ENCODE measurements at regions not wholly inside any gene's neighbourhood (a gene's known extent, or its start where the extent isn't known, plus 50 kb on each side); places are given as distances from the start of the nearest gene placed in this dataset.

GRCh38 chr1:59103457-59103856 is 193.4 kb upstream of the FGGY start:
- Histone ChIP-seq H3K4me3 (ENCODE audit: extremely low read depth in 1 of 4, insufficient read depth in 2 of 4, low read depth in 3 of 4, low read length in 4 of 4) (no peak overlapping the region), H3K56ac (replicated peaks; ENCODE audit: insufficient read length, low read depth, low read length) (no peak overlapping the region), H4K5ac (ENCODE audit: insufficient read length, low read depth, low read length) (no peak overlapping the region), H4K91ac (replicated peaks; ENCODE audit: insufficient read length, low read length) (no peak overlapping the region), H3K14ac (ENCODE audit: insufficient read length) (no peak overlapping the region), H4K8ac (ENCODE audit: extremely low read depth, insufficient read depth, low read length) (no peak overlapping the region), H3K9me3 (ENCODE audit: insufficient read depth in 2 of 2, low read depth in 1 of 2, low read length in 1 of 2) (peaks cover 0 to 10% of the 10 kb centered on the region in 2 experiments; a peak in 1 of 4 replicates), H3K23me2 (ENCODE audit: low read depth, low read length) (no peaks in the 10 kb centered on the region), H2AK5ac (ENCODE audit: low read depth, low read length) (no peak overlapping the region), H4K20me1 (replicated peaks in 1 of 2; ENCODE audit: control insufficient read depth in 1 of 2, insufficient read depth in 2 of 2, low read length in 2 of 2) (no peaks in the 10 kb centered on the region), H2BK12ac (ENCODE audit: low read depth, low read length) (no peak overlapping the region), H3K27ac (ENCODE audit: low read depth, low read length) (no peak overlapping the region), H3K9ac (replicated peaks in 1 of 4; ENCODE audit: extremely low read depth in 1 of 4, low read depth in 3 of 4, low read length in 3 of 4) (no peak overlapping the region), H3K18ac (ENCODE audit: extremely low read depth, low read length) (no peak overlapping the region), H3K27me3 (replicated peaks in 1 of 4; ENCODE audit: control insufficient read depth in 3 of 4, extremely low read depth in 1 of 4, insufficient read depth in 3 of 4, low read length in 3 of 4) (no peaks in the 10 kb centered on the region), H2BK120ac (replicated peaks; ENCODE audit: low read depth, low read length) (no peak overlapping the region), H2BK5ac (ENCODE audit: low read depth, low read length) (no peak overlapping the region), H3K79me1 (ENCODE audit: low read depth, low read length) (no peaks in the 10 kb centered on the region), H3K4me2 (ENCODE audit: insufficient read depth in 1 of 2, low read depth in 2 of 2, low read length in 2 of 2) (no peak overlapping the region), H3K4ac (replicated peaks; ENCODE audit: insufficient read length, low read depth, low read length) (no peak overlapping the region), H2AFZ (ENCODE audit: low read length) (no peak overlapping the region), H3K36me3 (ENCODE audit: control insufficient read depth in 2 of 4, insufficient read depth in 4 of 4, low read length in 3 of 4) (no peaks in the 10 kb centered on the region), H3K23ac (ENCODE audit: insufficient read length) (no peak overlapping the region), H2BK15ac (ENCODE audit: low read length) (no peak overlapping the region), H2BK20ac (ENCODE audit: low read length) (no peak overlapping the region), H3K4me1 (replicated peaks in 1 of 4; ENCODE audit: control insufficient read depth in 3 of 4, insufficient read depth in 4 of 4, low read length in 3 of 4) (peaks cover 0 to 8% (median 6%) of the 10 kb centered on the region in 4 experiments; a peak in 5 of 7 replicates), H3K79me2 (ENCODE audit: control insufficient read depth in 1 of 2, insufficient read depth in 2 of 2, low read length in 2 of 2) (no peaks in the 10 kb centered on the region)
- TF ChIP-seq TCF12 (IDR thresholded peaks at IDR 0.05; ENCODE audit: low read depth, low read length) (no peak), CHD1 (IDR thresholded peaks at IDR 0.05; ENCODE audit: low read depth, low read length) (no peak), GABPA (IDR thresholded peaks at IDR 0.05; ENCODE audit: borderline replicate concordance, insufficient read depth, low read length) (no peak), CBX5 (IDR thresholded peaks at IDR 0.05; ENCODE audit: low read depth, low read length) (no peak), BRCA1 (IDR thresholded peaks at IDR 0.05; ENCODE audit: low read depth, low read length) (no peak), CEBPB (IDR thresholded peaks at IDR 0.05; ENCODE audit: low read depth, low read length) (no peak), SAP30 (IDR thresholded peaks at IDR 0.05; ENCODE audit: insufficient read depth, insufficient replicate concordance, low read length) (no peak), TBP (IDR thresholded peaks at IDR 0.05; ENCODE audit: low read depth, low read length) (no peak), KDM5A (IDR thresholded peaks at IDR 0.05; ENCODE audit: low read length) (no peak), SUZ12 (IDR thresholded peaks at IDR 0.05; ENCODE audit: low read length) (no peak), CBX8 (IDR thresholded peaks at IDR 0.05; ENCODE audit: borderline replicate concordance, low read depth, low read length) (no peak), RNF2 (IDR thresholded peaks at IDR 0.05; ENCODE audit: borderline replicate concordance, low read depth, low read length, missing control alignments, poor library complexity, severe bottlenecking) (no peak)
- CTCF ChIA-PET (ENCODE audit: partially characterized antibody) = interaction anchor here (1.2 kb wide), 1 partner anchor 187 kb away, joined by 3 read pairs; no protein-coding TSS in a partner anchor
- 88% methylated on average over 4 of the region's 4 CpGs; no CpG with 5 or more reads in 1 of the 2 experiments for WGBS, 2 experiments (ENCODE audit: extremely low coverage in 1 of 2, insufficient coverage in 1 of 2, insufficient read length in 1 of 2, insufficient replicate concordance in 2 of 2, low coverage in 1 of 2, low lambda C conversion rate in 2 of 2, missing lambda C conversion rate in 1 of 2)
- POLR2A ChIA-PET (ENCODE audit: partially characterized antibody) = no interaction called here
- FAIRE-seq = no peak
- DNase-seq (ENCODE audit: low read depth in 1 of 2, low spot score in 2 of 2) = no peak

Measured in H1 (cell line).